ENCODE measurements at regions not wholly inside any gene's neighbourhood (a gene's known extent, or its start where the extent isn't known, plus 50 kb on each side); places are given as distances from the start of the nearest gene placed in this dataset.

DNA sequence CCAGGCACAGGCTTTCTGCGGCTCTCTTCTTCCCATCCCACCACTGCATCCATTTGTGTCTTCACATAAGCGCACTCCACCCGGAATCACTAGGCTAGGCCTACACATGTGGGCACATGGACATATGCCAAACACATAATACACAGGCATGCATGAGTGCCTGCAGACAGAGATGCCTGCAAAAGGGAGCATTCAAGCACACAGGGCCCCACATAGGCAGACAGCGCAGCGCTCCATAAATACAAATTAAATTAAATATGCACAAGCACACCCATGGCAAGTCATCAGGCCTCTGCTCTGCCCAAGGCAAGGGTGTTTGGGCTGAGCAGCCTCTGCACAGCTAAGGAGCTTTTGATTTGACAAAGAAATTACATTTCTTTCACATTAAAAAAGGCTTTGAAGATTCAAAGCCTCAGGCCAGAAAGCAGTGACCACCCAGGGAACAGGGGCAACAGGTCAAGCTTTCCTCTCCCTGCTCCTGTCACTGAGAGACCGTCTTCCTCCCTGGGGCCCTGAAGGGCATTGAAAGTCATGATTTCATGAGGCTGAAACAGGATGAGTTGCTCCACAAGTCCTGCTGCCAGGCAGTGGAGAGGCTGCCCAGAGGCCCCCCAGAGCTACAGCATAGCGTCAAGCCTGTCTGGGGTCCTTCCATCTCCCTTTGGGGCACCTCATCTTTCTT, 134.2 kb upstream of the LRFN2 start:
- Histone ChIP-seq H3K79me2 (ENCODE audit: control insufficient read depth, insufficient read depth, low read length) (no peaks in the 10 kb centered on the region), H3K27ac (ENCODE audit: control insufficient read depth, insufficient read depth, low read length) (no peak overlapping the region), H3K4me3 (ENCODE audit: control insufficient read depth in 2 of 3, extremely low read depth in 1 of 3, insufficient read depth in 2 of 3, low read depth in 1 of 3, low read length in 3 of 3) (no peak overlapping the region), H3K4me1 (ENCODE audit: control insufficient read depth, extremely low read depth, insufficient read depth, low read length) (no peaks in the 10 kb centered on the region), H3K27me3 (ENCODE audit: control insufficient read depth, extremely low read depth, insufficient read depth, low read length) (no peaks in the 10 kb centered on the region), H3K9ac (ENCODE audit: control insufficient read depth, extremely low read depth, insufficient read depth, low read length) (no peak overlapping the region), H4K20me1 (ENCODE audit: control insufficient read depth, extremely low read depth, insufficient read depth, low read length) (no peaks in the 10 kb centered on the region), H3K4me2 (ENCODE audit: control insufficient read depth, extremely low read depth, insufficient read depth, low read depth, low read length) (no peak overlapping the region), H3K9me1 (ENCODE audit: control insufficient read depth, extremely low read depth, insufficient read depth, low read length) (no peaks in the 10 kb centered on the region), H3K36me3 (ENCODE audit: control insufficient read depth in 2 of 2, extremely low read depth in 1 of 2, insufficient read depth in 2 of 2, low read length in 2 of 2) (no peaks in the 10 kb centered on the region), H2AFZ (ENCODE audit: control insufficient read depth, low read length) (no peak overlapping the region), H3K9me3 (ENCODE audit: control insufficient read depth, low read depth, low read length) (no peaks in the 10 kb centered on the region)
- no peak for DNase-seq (ENCODE audit: low read depth, low spot score)
- no peak for FAIRE-seq
- dilution Hi-C loops (cut with MboI; ENCODE audit: extremely low pct_ligation_motif_present, low sequenced_read_pairs): no loop called here
- TF ChIP-seq, protein P1, sequence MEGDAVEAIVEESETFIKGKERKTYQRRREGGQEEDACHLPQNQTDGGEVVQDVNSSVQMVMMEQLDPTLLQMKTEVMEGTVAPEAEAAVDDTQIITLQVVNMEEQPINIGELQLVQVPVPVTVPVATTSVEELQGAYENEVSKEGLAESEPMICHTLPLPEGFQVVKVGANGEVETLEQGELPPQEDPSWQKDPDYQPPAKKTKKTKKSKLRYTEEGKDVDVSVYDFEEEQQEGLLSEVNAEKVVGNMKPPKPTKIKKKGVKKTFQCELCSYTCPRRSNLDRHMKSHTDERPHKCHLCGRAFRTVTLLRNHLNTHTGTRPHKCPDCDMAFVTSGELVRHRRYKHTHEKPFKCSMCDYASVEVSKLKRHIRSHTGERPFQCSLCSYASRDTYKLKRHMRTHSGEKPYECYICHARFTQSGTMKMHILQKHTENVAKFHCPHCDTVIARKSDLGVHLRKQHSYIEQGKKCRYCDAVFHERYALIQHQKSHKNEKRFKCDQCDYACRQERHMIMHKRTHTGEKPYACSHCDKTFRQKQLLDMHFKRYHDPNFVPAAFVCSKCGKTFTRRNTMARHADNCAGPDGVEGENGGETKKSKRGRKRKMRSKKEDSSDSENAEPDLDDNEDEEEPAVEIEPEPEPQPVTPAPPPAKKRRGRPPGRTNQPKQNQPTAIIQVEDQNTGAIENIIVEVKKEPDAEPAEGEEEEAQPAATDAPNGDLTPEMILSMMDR (optimal IDR thresholded peaks at IDR 0.05 in 1 of 3, IDR thresholded peaks at IDR 0.05 in 1 of 3, conservative IDR thresholded peaks at IDR 0.05 in 1 of 3; ENCODE audit: extremely low read depth in 1 of 3, insufficient read depth in 2 of 3, low read length in 3 of 3): no peak
- no peak for TF ChIP-seq EZH2 (IDR thresholded peaks at IDR 0.05; ENCODE audit: low read length)

DNA sequence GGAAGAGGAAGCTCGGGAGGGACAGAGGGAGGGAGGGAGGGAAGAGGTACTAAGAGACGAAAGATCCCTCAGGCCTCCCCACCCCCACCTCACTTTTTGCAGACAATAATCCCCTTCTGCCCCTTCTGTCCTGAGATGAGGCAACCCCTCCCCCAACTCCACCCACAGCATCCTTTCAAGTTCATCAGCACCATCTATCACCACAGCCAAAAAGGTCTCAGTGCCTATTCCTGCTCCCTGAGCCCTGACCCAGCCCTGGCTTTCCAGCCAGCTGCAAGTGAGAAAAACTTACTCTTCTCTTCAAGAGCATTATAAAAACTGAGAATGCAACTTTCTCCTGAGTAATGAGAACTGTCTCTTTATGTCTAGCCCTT, 133.2 kb upstream of the LRFN2 start:
- Histone ChIP-seq H2AFZ (ENCODE audit: control insufficient read depth, low read length) (no peak overlapping the region), H3K4me2 (ENCODE audit: control insufficient read depth, extremely low read depth, insufficient read depth, low read depth, low read length) (no peak overlapping the region)
- FAIRE-seq: no peak

More for the DNA sequence above, 133.2 kb upstream of the LRFN2 start:
- no peak for DNase-seq (ENCODE audit: low read depth, low spot score)
- TF ChIP-seq, protein P1 (optimal IDR thresholded peaks at IDR 0.05 in 1 of 3, IDR thresholded peaks at IDR 0.05 in 1 of 3, conservative IDR thresholded peaks at IDR 0.05 in 1 of 3; ENCODE audit: extremely low read depth in 1 of 3, insufficient read depth in 2 of 3, low read length in 3 of 3): no peak
- dilution Hi-C loops (cut with MboI; ENCODE audit: extremely low pct_ligation_motif_present, low sequenced_read_pairs): no loop called here
- no peaks in the 10 kb centered on the region for H3K4me1 ChIP-seq (ENCODE audit: control insufficient read depth, extremely low read depth, insufficient read depth, low read length)
- no peaks in the 10 kb centered on the region for H3K27me3 ChIP-seq (ENCODE audit: control insufficient read depth, extremely low read depth, insufficient read depth, low read length)
- no peaks in the 10 kb centered on the region for H3K9me3 ChIP-seq (ENCODE audit: control insufficient read depth, low read depth, low read length)
- H3K27ac ChIP-seq (ENCODE audit: control insufficient read depth, insufficient read depth, low read length): no peak overlapping the region
- no peaks in the 10 kb centered on the region for H4K20me1 ChIP-seq (ENCODE audit: control insufficient read depth, extremely low read depth, insufficient read depth, low read length)
- H3K36me3 ChIP-seq (ENCODE audit: control insufficient read depth in 2 of 2, extremely low read depth in 1 of 2, insufficient read depth in 2 of 2, low read length in 2 of 2): no peaks in the 10 kb centered on the region
- no peak overlapping the region for H3K4me3 ChIP-seq (ENCODE audit: control insufficient read depth in 2 of 3, extremely low read depth in 1 of 3, insufficient read depth in 2 of 3, low read depth in 1 of 3, low read length in 3 of 3)
- H3K79me2 ChIP-seq (ENCODE audit: control insufficient read depth, insufficient read depth, low read length): no peaks in the 10 kb centered on the region
- no peak overlapping the region for H3K9ac ChIP-seq (ENCODE audit: control insufficient read depth, extremely low read depth, insufficient read depth, low read length)
- no peaks in the 10 kb centered on the region for H3K9me1 ChIP-seq (ENCODE audit: control insufficient read depth, extremely low read depth, insufficient read depth, low read length)
